Trophoblast cell (in vitro differentiated cells and primary cell): ENCODE measurements at regions not wholly inside any gene's neighbourhood (a gene's known extent, or its start where the extent isn't known, plus 50 kb on each side); places are given as distances from the start of the nearest gene placed in this dataset.
A peak's percentile ranks its signal among the peaks of the same experiment; 100 is the strongest.

Experiments
- DNase-seq, 2 donors: peaks; one replicate each; pipeline ENCODE4 v3.0.0-alpha.2; 2016
- H2AFZ ChIP-seq: 2 replicates; pipeline ENCODE4 v1.6.1; 2013; ENCODE audit warnings: low read length, moderate library complexity, mild to moderate bottlenecking; ENCODE audit not compliant: insufficient read depth, poor library complexity
- H2AK5ac ChIP-seq: 2 replicates; pipeline ENCODE4 v1.6.1; 2013; ENCODE audit warnings: mild to moderate bottlenecking, low read length
- H2BK120ac ChIP-seq: 2 replicates; pipeline ENCODE4 v1.6.1; 2013; ENCODE audit warnings: low read length, mild to moderate bottlenecking, moderate library complexity; ENCODE audit not compliant: insufficient read depth, poor library complexity
- H2BK12ac ChIP-seq: 2 replicates; pipeline ENCODE4 v1.6.1; 2013; ENCODE audit warnings: mild to moderate bottlenecking, low read length, moderate library complexity
- H2BK5ac ChIP-seq: 2 replicates; pipeline ENCODE4 v1.6.1; 2013; ENCODE audit warnings: low read length, low read depth, moderate library complexity, mild to moderate bottlenecking; ENCODE audit not compliant: poor library complexity
- H3K14ac ChIP-seq: 2 replicates; pipeline ENCODE4 v1.6.1; 2013; ENCODE audit warnings: mild to moderate bottlenecking, low read length
- H3K18ac ChIP-seq: 2 replicates; pipeline ENCODE4 v1.6.1; 2013; ENCODE audit warnings: mild to moderate bottlenecking, low read length
- H3K23ac ChIP-seq: 2 replicates; pipeline ENCODE4 v1.6.1; 2013; ENCODE audit warnings: low read length
- H3K27ac ChIP-seq: 2 replicates; pipeline ENCODE4 v1.5.1; 2013; ENCODE audit warnings: low read depth, mild to moderate bottlenecking, inconsistent platforms, low read length, moderate library complexity
- H3K27me3 ChIP-seq: 2 replicates; pipeline ENCODE4 v1.6.1; 2013; ENCODE audit warnings: inconsistent platforms, mild to moderate bottlenecking, low read length, moderate library complexity; ENCODE audit not compliant: insufficient read depth
- H3K36me3 ChIP-seq, 2 experiments: 1 replicate in 1 of 2; 2 replicates in 1 of 2; pipeline ENCODE4 v1.6.1; 2013; ENCODE audit warnings: low read length in 2 of 2, mild to moderate bottlenecking in 2 of 2, moderate library complexity in 1 of 2; ENCODE audit not compliant: insufficient read depth in 2 of 2, control insufficient read depth in 1 of 2
- H3K4ac ChIP-seq: 2 replicates; pipeline ENCODE4 v1.6.1; 2013; ENCODE audit warnings: low read depth, mild to moderate bottlenecking, low read length, moderate library complexity
- H3K4me1 ChIP-seq, 2 experiments: 1 replicate in 1 of 2; 2 replicates in 1 of 2; pipeline ENCODE4 v1.6.1; 2013; ENCODE audit warnings: low read length in 2 of 2, mild to moderate bottlenecking in 2 of 2, moderate library complexity in 1 of 2; ENCODE audit not compliant: insufficient read depth in 2 of 2, control insufficient read depth in 1 of 2
- H3K4me2 ChIP-seq: 2 replicates; pipeline ENCODE4 v1.6.1; 2013; ENCODE audit warnings: inconsistent platforms, mild to moderate bottlenecking, low read length, moderate library complexity
- H3K4me3 ChIP-seq: 2 replicates; pipeline ENCODE4 v1.5.1; 2013; ENCODE audit warnings: mild to moderate bottlenecking, low read depth, low read length, inconsistent platforms
- H3K79me1 ChIP-seq: one replicate; pipeline ENCODE4 v1.6.1; 2013; ENCODE audit warnings: low read length
- H3K79me2 ChIP-seq: 2 replicates; pipeline ENCODE4 v1.6.1; 2013; ENCODE audit warnings: low read length, mild to moderate bottlenecking; ENCODE audit not compliant: control insufficient read depth, insufficient read depth, poor library complexity
- H3K9ac ChIP-seq: 2 replicates; pipeline ENCODE4 v1.6.1; 2013; ENCODE audit warnings: mild to moderate bottlenecking, low read length
- H3K9me3 ChIP-seq: 2 replicates; pipeline ENCODE4 v1.6.1; 2013; ENCODE audit warnings: low read depth, mild to moderate bottlenecking, control low read depth, inconsistent platforms, low read length; ENCODE audit not compliant: insufficient read depth
- H4K12ac ChIP-seq: 2 replicates; pipeline ENCODE4 v1.6.1; 2013; ENCODE audit warnings: low read depth, mild to moderate bottlenecking, low read length, moderate library complexity
- H4K8ac ChIP-seq: 2 replicates; pipeline ENCODE4 v1.6.1; 2013; ENCODE audit warnings: low read depth, mild to moderate bottlenecking, low read length, moderate library complexity
- H4K91ac ChIP-seq: one replicate; pipeline ENCODE4 v1.6.1; 2013; ENCODE audit warnings: low read depth, mild to moderate bottlenecking, low read length, moderate library complexity
- WGBS: extraction: QIAGEN DNeasy Blood & Tissue Kit; methylation state at CpG from one replicate; pipeline ENCODE4 v1.1.7; 2013; ENCODE audit warnings: missing lambda C conversion rate; ENCODE audit not compliant: insufficient read length, insufficient coverage; ENCODE audit errors: extremely low coverage; 5-methylcytosine and 5-hydroxymethylcytosine counted together

DNA sequence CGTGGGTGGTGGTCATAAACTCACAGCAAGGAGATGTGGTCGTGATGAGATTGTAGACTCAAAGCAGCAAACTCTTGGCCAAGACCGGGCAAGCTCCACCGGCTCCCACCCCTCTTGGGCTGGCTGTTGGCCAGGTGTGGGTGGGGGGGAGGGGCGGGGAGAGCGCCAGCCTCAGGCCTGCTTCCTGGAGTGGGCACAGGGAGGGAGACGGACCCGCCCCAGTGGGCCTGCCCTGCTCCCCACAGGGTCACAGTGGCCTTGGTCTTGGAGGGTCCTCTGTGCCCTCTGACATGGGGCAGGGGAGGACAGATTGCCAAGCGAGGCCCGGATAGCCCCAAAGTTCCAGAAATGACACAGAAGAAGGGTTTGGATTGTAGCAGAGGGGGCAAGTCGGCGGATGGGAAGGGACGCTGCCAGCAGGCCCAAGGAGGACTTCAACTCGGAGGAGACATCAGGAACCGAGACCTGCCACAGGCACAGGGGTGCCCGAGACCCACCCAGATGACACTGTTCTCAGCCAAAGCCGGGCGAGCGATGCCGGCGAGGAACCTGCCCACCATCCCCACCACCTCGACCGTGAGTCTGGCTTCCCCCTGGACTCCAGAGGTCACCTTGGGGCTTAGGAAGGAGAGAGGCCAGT is 85.4 kb upstream of the ACTRT2 start:
- H3K27ac ChIP-seq, result no peak overlapping the region
- H2AFZ ChIP-seq, result no peak overlapping the region
- no peak overlapping the region for H2AK5ac ChIP-seq
- no peak overlapping the region for H4K12ac ChIP-seq
- H4K8ac ChIP-seq, result no peak overlapping the region
- WGBS, result no CpG with 5 or more reads among the region's 23 CpGs
- H3K4me1 ChIP-seq, result no peaks in the 10 kb centered on the region
- H2BK120ac ChIP-seq, result no peak overlapping the region
- H2BK5ac ChIP-seq, result no peak overlapping the region
- no peak overlapping the region for H3K23ac ChIP-seq
- H3K18ac ChIP-seq, result no peak overlapping the region
- H3K27me3 ChIP-seq, result no peaks in the 10 kb centered on the region
- peaks cover 57% of the 10 kb centered on the region for H3K9me3 ChIP-seq
- no peak overlapping the region for H3K4ac ChIP-seq
- H3K4me2 ChIP-seq, result no peak overlapping the region
- no peak overlapping the region for H3K4me3 ChIP-seq
- no peak overlapping the region for H4K91ac ChIP-seq
- no peak for DNase-seq
- no peaks in the 10 kb centered on the region for H3K79me2 ChIP-seq
- H3K79me1 ChIP-seq, result no peaks in the 10 kb centered on the region
- no peak overlapping the region for H3K9ac ChIP-seq
- H3K36me3 ChIP-seq, result no peaks in the 10 kb centered on the region
- H3K14ac ChIP-seq, result no peak overlapping the region
- H2BK12ac ChIP-seq, result no peak overlapping the region

- no peak overlapping the region for H2BK5ac ChIP-seq
- H4K91ac ChIP-seq, result no peak overlapping the region
- no peaks in the 10 kb centered on the region for H3K79me1 ChIP-seq
- no CpG with 5 or more reads among the region's 22 CpGs for WGBS
- no peak overlapping the region for H3K4me3 ChIP-seq
- no peak overlapping the region for H3K9ac ChIP-seq
- H3K23ac ChIP-seq, result no peak overlapping the region
- no peak overlapping the region for H3K4me2 ChIP-seq
- H2AFZ ChIP-seq, result no peak overlapping the region
- H3K9me3 ChIP-seq, result peaks cover 51% of the 10 kb centered on the region
- no peaks in the 10 kb centered on the region for H3K4me1 ChIP-seq
- no peak overlapping the region for H3K18ac ChIP-seq
- no peak overlapping the region for H4K8ac ChIP-seq
- no peak for DNase-seq
- H3K4ac ChIP-seq, result no peak overlapping the region
- no peak overlapping the region for H2BK12ac ChIP-seq
- no peak overlapping the region for H3K14ac ChIP-seq
- no peak overlapping the region for H2BK120ac ChIP-seq
- no peaks in the 10 kb centered on the region for H3K36me3 ChIP-seq
- H2AK5ac ChIP-seq, result no peak overlapping the region
- H3K27ac ChIP-seq, result no peak overlapping the region
- H3K79me2 ChIP-seq, result no peaks in the 10 kb centered on the region
- no peak overlapping the region for H4K12ac ChIP-seq
- no peaks in the 10 kb centered on the region for H3K27me3 ChIP-seq
Observed at GRCh38 chr1:2936559-2937515, 84.4 kb upstream of the ACTRT2 start.

DNA sequence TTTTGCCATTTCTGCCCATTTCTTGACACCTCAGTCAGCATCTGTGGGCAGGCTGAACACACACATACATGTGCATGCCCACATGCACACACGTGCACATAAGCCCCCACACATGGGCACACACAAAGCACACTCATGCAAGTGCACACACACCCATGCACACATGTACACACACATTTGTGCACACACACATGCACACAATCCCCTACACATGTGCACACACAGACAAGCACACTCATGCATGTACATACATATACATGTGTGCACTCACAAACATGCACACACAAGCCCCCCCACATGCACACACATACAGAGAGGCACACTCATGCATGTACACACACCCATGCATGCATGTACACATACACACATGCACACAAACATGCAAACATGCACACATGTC is 83.5 kb upstream of the ACTRT2 start:
- H3K4me3 ChIP-seq, result peak overlapping the region; percentile 25
- H3K14ac ChIP-seq, result no peak overlapping the region
- no peak overlapping the region for H2BK120ac ChIP-seq
- no peak overlapping the region for H4K8ac ChIP-seq
- no peaks in the 10 kb centered on the region for H3K27me3 ChIP-seq
- H3K9me3 ChIP-seq, result peaks cover 54% of the 10 kb centered on the region
- no peak for DNase-seq
- no peaks in the 10 kb centered on the region for H3K36me3 ChIP-seq
- H3K9ac ChIP-seq, result no peak overlapping the region
- no peak overlapping the region for H2AFZ ChIP-seq
- no peak overlapping the region for H4K91ac ChIP-seq
- H3K27ac ChIP-seq, result no peak overlapping the region
- H4K12ac ChIP-seq, result no peak overlapping the region
- WGBS, result no CpG with 5 or more reads among the region's 1 CpG
- H2BK12ac ChIP-seq, result no peak overlapping the region
- no peak overlapping the region for H2AK5ac ChIP-seq
- no peak overlapping the region for H3K4me2 ChIP-seq
- H3K4ac ChIP-seq, result no peak overlapping the region
- H3K4me1 ChIP-seq, result no peaks in the 10 kb centered on the region
- no peaks in the 10 kb centered on the region for H3K79me1 ChIP-seq
- no peak overlapping the region for H3K18ac ChIP-seq
- peak overlapping the region; percentile 62 for H3K23ac ChIP-seq
- no peak overlapping the region for H2BK5ac ChIP-seq
- no peaks in the 10 kb centered on the region for H3K79me2 ChIP-seq

GRCh38 chr1:2939041-2939552 is 82.2 kb upstream of the ACTRT2 start:
- H2BK120ac ChIP-seq, result no peak overlapping the region
- H3K79me1 ChIP-seq, result no peaks in the 10 kb centered on the region
- H4K12ac ChIP-seq, result no peak overlapping the region
- H2BK12ac ChIP-seq, result no peak overlapping the region
- no peak overlapping the region for H4K91ac ChIP-seq
- H3K27me3 ChIP-seq, result no peaks in the 10 kb centered on the region
- no peaks in the 10 kb centered on the region for H3K4me1 ChIP-seq
- no peak overlapping the region for H3K14ac ChIP-seq
- H4K8ac ChIP-seq, result no peak overlapping the region
- no peak overlapping the region for H3K9ac ChIP-seq
- H3K23ac ChIP-seq, result no peak overlapping the region
- H2BK5ac ChIP-seq, result no peak overlapping the region
- H2AFZ ChIP-seq, result no peak overlapping the region
- no peaks in the 10 kb centered on the region for H3K79me2 ChIP-seq
- no CpG with 5 or more reads among the region's 1 CpG for WGBS
- H3K18ac ChIP-seq, result no peak overlapping the region
- H3K4me2 ChIP-seq, result no peak overlapping the region
- H3K4ac ChIP-seq, result no peak overlapping the region
- H3K4me3 ChIP-seq, result no peak overlapping the region
- H3K27ac ChIP-seq, result no peak overlapping the region
- no peak overlapping the region for H2AK5ac ChIP-seq
- no peaks in the 10 kb centered on the region for H3K36me3 ChIP-seq
- no peak for DNase-seq
- H3K9me3 ChIP-seq, result peaks cover 63% of the 10 kb centered on the region
